Coronary artery (tissue), 2 donors: ENCODE measurements at regions not wholly inside any gene's neighbourhood (a gene's known extent, or its start where the extent isn't known, plus 50 kb on each side); places are given as distances from the start of the nearest gene placed in this dataset.

Experiments
- DNase-seq: peaks from one replicate; pipeline ENCODE4 v3.0.0-alpha.2; 2017; ENCODE audit warnings: low spot score
- H3K27ac ChIP-seq, 2 donors: fragments of 200-600 bp; sonication (generic); one replicate each; pipeline ENCODE4 v1.5.1; 2016 to 2019
- H3K4me3 ChIP-seq: fragments of 200-600 bp; sonication (generic); 2 replicates; pipeline ENCODE4 v1.5.1; 2016; ENCODE audit warnings: mild to moderate bottlenecking, moderate library complexity
- TF ChIP-seq, protein P1 (sequence below): fragments of 200-600 bp; sonication (generic); IDR thresholded peaks from one replicate; pipeline ENCODE4 v1.5.1; 2019; ENCODE audit warnings: antibody characterized with exemption

- TF ChIP-seq, protein P1, sequence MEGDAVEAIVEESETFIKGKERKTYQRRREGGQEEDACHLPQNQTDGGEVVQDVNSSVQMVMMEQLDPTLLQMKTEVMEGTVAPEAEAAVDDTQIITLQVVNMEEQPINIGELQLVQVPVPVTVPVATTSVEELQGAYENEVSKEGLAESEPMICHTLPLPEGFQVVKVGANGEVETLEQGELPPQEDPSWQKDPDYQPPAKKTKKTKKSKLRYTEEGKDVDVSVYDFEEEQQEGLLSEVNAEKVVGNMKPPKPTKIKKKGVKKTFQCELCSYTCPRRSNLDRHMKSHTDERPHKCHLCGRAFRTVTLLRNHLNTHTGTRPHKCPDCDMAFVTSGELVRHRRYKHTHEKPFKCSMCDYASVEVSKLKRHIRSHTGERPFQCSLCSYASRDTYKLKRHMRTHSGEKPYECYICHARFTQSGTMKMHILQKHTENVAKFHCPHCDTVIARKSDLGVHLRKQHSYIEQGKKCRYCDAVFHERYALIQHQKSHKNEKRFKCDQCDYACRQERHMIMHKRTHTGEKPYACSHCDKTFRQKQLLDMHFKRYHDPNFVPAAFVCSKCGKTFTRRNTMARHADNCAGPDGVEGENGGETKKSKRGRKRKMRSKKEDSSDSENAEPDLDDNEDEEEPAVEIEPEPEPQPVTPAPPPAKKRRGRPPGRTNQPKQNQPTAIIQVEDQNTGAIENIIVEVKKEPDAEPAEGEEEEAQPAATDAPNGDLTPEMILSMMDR = no peak
- no peak overlapping the region for H3K4me3 ChIP-seq
- DNase-seq = no peak
- H3K27ac ChIP-seq = no peak overlapping the region
Observed at GRCh38 chr3:150267288-150267687, 140.8 kb upstream of the TSC22D2 start.

GRCh38 chr3:150265305-150265704 lies 142.8 kb upstream of the TSC22D2 start:
- no peak for DNase-seq
- TF ChIP-seq, protein P1 = no peak
- H3K4me3 ChIP-seq = no peak overlapping the region
- H3K27ac ChIP-seq = no peak overlapping the region

DNA sequence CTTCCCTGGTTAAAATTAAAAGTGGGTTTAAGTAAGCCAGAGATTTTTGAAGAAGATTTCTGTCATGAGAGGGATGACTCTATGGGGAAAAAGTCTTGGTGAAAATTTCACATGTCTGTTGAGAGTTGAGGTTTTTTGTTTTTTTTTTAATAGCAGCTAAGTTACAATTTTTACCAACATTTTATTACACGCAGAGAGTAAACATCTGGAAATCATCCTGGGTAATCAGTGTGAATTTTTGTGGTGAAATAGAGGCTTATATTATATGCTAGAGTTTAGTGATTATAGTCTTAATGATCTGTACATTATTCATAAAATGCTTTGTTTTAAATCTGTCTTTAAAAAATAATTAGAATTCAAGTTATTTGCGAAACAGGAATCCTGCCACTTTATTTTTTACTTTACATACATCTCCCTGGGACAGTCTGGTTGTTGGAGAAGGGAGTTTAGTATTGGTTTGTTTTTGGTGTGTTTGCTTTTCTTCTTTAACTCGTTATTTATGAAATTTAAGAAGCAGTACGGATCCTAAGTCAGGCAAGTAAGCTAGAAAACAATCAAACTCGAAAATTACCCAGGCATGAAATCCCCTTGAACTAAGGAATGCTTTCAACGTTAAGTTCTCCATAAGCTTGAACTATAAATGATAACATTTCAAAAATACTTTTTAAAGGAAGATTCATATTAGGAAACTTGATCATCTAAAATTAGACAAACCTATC lies 143.4 kb upstream of the TSC22D2 start:
- DNase-seq = no peak
- TF ChIP-seq, protein P1 = no peak
- Histone ChIP-seq H3K27ac (no peak overlapping the region), H3K4me3 (no peak overlapping the region)

- TF ChIP-seq, protein P1 = no peak
- Histone ChIP-seq H3K4me3 (no peak overlapping the region), H3K27ac (no peak overlapping the region)
- no peak for DNase-seq
Observed at GRCh38 chr3:150261958-150262357, 146.1 kb upstream of the TSC22D2 start.

DNA sequence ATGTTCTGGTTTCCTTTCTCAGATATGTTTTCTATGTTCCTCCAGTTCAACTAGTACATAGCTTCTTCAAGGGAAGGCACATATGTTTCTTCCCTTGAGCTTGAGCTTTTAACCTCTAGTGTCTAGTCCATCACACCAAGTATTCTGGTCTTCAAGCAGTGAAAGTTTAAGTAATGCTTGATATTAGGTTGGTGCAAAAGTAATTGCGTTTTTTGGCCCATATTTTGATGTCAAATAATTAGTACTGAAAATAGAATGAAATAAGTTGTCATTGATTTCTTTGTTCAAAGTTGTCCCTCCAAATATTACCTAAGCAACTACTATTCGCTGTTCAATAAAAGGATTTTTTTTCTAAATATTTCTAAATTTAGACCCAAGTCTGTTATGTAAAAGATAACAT lies 146.7 kb upstream of the TSC22D2 start:
- Histone ChIP-seq H3K4me3 (no peak overlapping the region), H3K27ac (no peak overlapping the region)
- DNase-seq = no peak
- TF ChIP-seq, protein P1 = no peak

DNA sequence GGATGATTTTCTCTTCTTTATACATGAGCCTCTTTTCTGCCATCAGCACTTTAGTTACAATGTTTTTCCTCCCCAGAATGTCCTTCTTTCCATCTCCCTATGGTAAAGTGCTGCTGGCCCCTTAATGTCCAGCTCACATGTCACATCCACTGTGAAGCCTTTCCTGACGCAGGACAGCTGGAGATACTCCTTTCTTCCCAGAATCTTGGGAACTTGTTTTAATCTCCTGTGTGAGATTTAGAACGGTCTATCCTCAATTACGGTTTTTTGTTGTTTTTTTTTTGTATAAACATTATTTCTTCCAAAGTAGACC lies 147.7 kb upstream of the TSC22D2 start:
- no peak for DNase-seq
- Histone ChIP-seq H3K4me3 (no peak overlapping the region), H3K27ac (no peak overlapping the region)
- TF ChIP-seq, protein P1 = no peak
